WTC11 (cell line): ENCODE measurements at regions not wholly inside any gene's neighbourhood (a gene's known extent, or its start where the extent isn't known, plus 50 kb on each side); places are given as distances from the start of the nearest gene placed in this dataset.

Experiments used
- ATAC-seq: fragments of 200-7000 bp; cut with Tn5 transposase; 2 replicates; pipeline ENCODE4 v1.10.0; 2021; ENCODE audit warnings: mild to moderate bottlenecking, moderate library complexity
- CTCF ChIA-PET: fragments of 300-600 bp; sonication (Branson Sonifier 250); formaldehyde crosslinking; loops from one replicate; lab custom pipeline; 2021; ENCODE audit warnings: antibody characterized with exemption; lab: Charles Lee
- POLR2A ChIA-PET: fragments of 350-600 bp; sonication (Branson Sonifier 250); formaldehyde crosslinking; loops from one replicate; lab custom pipeline; 2021; ENCODE audit warnings: antibody characterized with exemption; lab: Charles Lee
- DNase-seq: peaks from one replicate; pipeline ENCODE4 v3.0.0; 2021; ENCODE audit warnings: low spot score
- H3K27ac Mint-ChIP-seq: 2 replicates; pipeline ENCODE4 v1.8.0; 2021; ENCODE audit warnings: mixed read lengths
- H3K27me3 Mint-ChIP-seq: 2 replicates; pipeline ENCODE4 v1.8.0; 2021; ENCODE audit warnings: low read depth, mild to moderate bottlenecking, moderate library complexity, mixed read lengths
- H3K36me3 Mint-ChIP-seq: 2 replicates; pipeline ENCODE4 v1.8.0; 2021; ENCODE audit warnings: mixed read lengths
- H3K4me1 Mint-ChIP-seq: 2 replicates; pipeline ENCODE4 v1.8.0; 2022; ENCODE audit warnings: mixed read lengths
- H3K4me3 Mint-ChIP-seq: 2 replicates; pipeline ENCODE4 v1.8.0; 2021; ENCODE audit warnings: mild to moderate bottlenecking, moderate library complexity, mixed read lengths
- H3K9me3 Mint-ChIP-seq: 2 replicates; pipeline ENCODE4 v1.8.0; 2021; ENCODE audit warnings: mixed read lengths
- CDX4 ChIP-seq: fragments of 250-450 bp; sonication (Bioruptor Pico); IDR thresholded peaks from 2 replicates; pipeline ENCODE4 v1.9.0; 2021; ENCODE audit warnings: moderate library complexity, mild to moderate bottlenecking, inconsistent platforms, borderline replicate concordance
- CREB1 ChIP-seq: sonication (generic); formaldehyde crosslinking; IDR thresholded peaks from 2 replicates; pipeline ENCODE4 v1.8.0; 2023; ENCODE audit warnings: mild to moderate bottlenecking, missing genetic modification reagents
- CTCF ChIP-seq: fragments of 200-600 bp; IDR thresholded peaks from 2 replicates; pipeline ENCODE4 v1.8.0; 2022; ENCODE audit warnings: antibody characterized with exemption
- E2F1 ChIP-seq: sonication (generic); formaldehyde crosslinking; IDR thresholded peaks from 2 replicates; pipeline ENCODE4 v1.8.0; 2022; ENCODE audit warnings: mild to moderate bottlenecking, missing genetic modification reagents
- EMX1 ChIP-seq: fragments of 250-450 bp; sonication (Bioruptor Pico); IDR thresholded peaks from 2 replicates; pipeline ENCODE4 v1.8.0; 2021; ENCODE audit warnings: mild to moderate bottlenecking
- FOXP1 ChIP-seq: sonication (generic); formaldehyde crosslinking; IDR thresholded peaks from 2 replicates; pipeline ENCODE4 v1.8.0; 2022; ENCODE audit warnings: missing genetic modification reagents, mild to moderate bottlenecking, moderate library complexity, borderline replicate concordance
- HMGXB4 ChIP-seq: sonication (generic); formaldehyde crosslinking; IDR thresholded peaks from 2 replicates; pipeline ENCODE4 v1.8.1; 2023; ENCODE audit warnings: mild to moderate bottlenecking, moderate library complexity, missing genetic modification reagents
- MLX ChIP-seq: sonication (generic); formaldehyde crosslinking; IDR thresholded peaks from 2 replicates; pipeline ENCODE4 v1.8.1; 2023; ENCODE audit warnings: mild to moderate bottlenecking, missing genetic modification reagents, moderate library complexity
- MYBL2 ChIP-seq: sonication (generic); formaldehyde crosslinking; IDR thresholded peaks from 2 replicates; pipeline ENCODE4 v1.8.1; 2023; ENCODE audit warnings: mild to moderate bottlenecking, moderate library complexity, missing genetic modification reagents
- NFE2L1 ChIP-seq: sonication (generic); formaldehyde crosslinking; IDR thresholded peaks from 2 replicates; pipeline ENCODE4 v1.8.1; 2023; ENCODE audit warnings: missing genetic modification reagents
- NFYB ChIP-seq: sonication (generic); formaldehyde crosslinking; conservative IDR thresholded peaks from 2 replicates; pipeline ENCODE4 v1.8.0; 2022; ENCODE audit warnings: low read depth, missing genetic modification reagents
- RORB ChIP-seq: fragments of 250-450 bp; sonication (Bioruptor Pico); IDR thresholded peaks from 2 replicates; pipeline ENCODE4 v1.9.0; 2021; ENCODE audit warnings: mild to moderate bottlenecking
- STAT6 ChIP-seq: sonication (generic); formaldehyde crosslinking; conservative IDR thresholded peaks from 2 replicates; pipeline ENCODE4 v1.8.1; 2023; ENCODE audit warnings: mild to moderate bottlenecking, low read depth, missing genetic modification reagents, moderate library complexity
- ZBTB43 ChIP-seq: sonication (generic); formaldehyde crosslinking; IDR thresholded peaks from 2 replicates; pipeline ENCODE4 v1.8.1; 2023; ENCODE audit warnings: mild to moderate bottlenecking, missing genetic modification reagents
- ZMAT4 ChIP-seq: fragments of 250-450 bp; sonication (Bioruptor Pico); IDR thresholded peaks from 2 replicates; pipeline ENCODE4 v1.9.0; 2021; ENCODE audit warnings: mild to moderate bottlenecking
- ZNF232 ChIP-seq: sonication (generic); formaldehyde crosslinking; IDR thresholded peaks from 2 replicates; pipeline ENCODE4 v1.8.0; 2022; ENCODE audit warnings: mild to moderate bottlenecking, missing genetic modification reagents
- ZNF532 ChIP-seq: fragments of 250-450 bp; sonication (Bioruptor Pico); IDR thresholded peaks from 2 replicates; pipeline ENCODE4 v1.9.0; 2021; ENCODE audit warnings: mild to moderate bottlenecking, borderline replicate concordance

- POLR2A ChIA-PET: no interaction called here
- Mint-ChIP-seq H3K27me3 (no peaks in the 10 kb centered on the region), H3K4me3 (no peak overlapping the region), H3K36me3 (no peaks in the 10 kb centered on the region), H3K27ac (no peak overlapping the region), H3K9me3 (peaks cover 3% of the 10 kb centered on the region; the same call in 1 of the 2 replicates), H3K4me1 (peaks cover 11% of the 10 kb centered on the region)
- TF ChIP-seq CDX4 (no peak), ZMAT4 (no peak), ZBTB43 (CRISPR knock-in tag) (no peak), ZNF532 (no peak), MYBL2 (no peak), CREB1 (CRISPR knock-in tag) (no peak), FOXP1 (CRISPR knock-in tag) (no peak), E2F1 (CRISPR knock-in tag) (no peak), ZNF232 (CRISPR knock-in tag) (no peak), CTCF (no peak), HMGXB4 (CRISPR knock-in tag) (no peak), NFE2L1 (CRISPR knock-in tag) (no peak), MLX (CRISPR knock-in tag) (no peak), STAT6 (CRISPR knock-in tag) (no peak), RORB (CRISPR knock-in tag) (no peak), EMX1 (no peak), NFYB (no peak)
- CTCF ChIA-PET: no interaction called here
- DNase-seq (no peak), ATAC-seq (no peak)
Observed at GRCh38 chr7:115635876-115636275, 394.7 kb downstream of the TFEC start.
